HEK293 (cell line): ENCODE measurements at regions not wholly inside any gene's neighbourhood (a gene's known extent, or its start where the extent isn't known, plus 50 kb on each side); places are given as distances from the start of the nearest gene placed in this dataset.

Source experiments
- CTCF ChIA-PET: fragments of 350-600 bp; formaldehyde crosslinking; extraction: SDS; loops from one replicate; lab custom pipeline; 2021; ENCODE audit warnings: antibody characterized with exemption; lab: Yijun Ruan, JAX
- POLR2A ChIA-PET: fragments of 300-600 bp; formaldehyde crosslinking; extraction: SDS; loops from one replicate; lab custom pipeline; 2020; ENCODE audit warnings: antibody characterized with exemption, inconsistent platforms; lab: Yijun Ruan, JAX
- H3K27ac ChIP-seq: fragments of 200-500 bp; sonication (Bioruptor generic); 2 replicates; pipeline ENCODE4 v1.5.1; 2014; ENCODE audit warnings: low read depth, low read length, control low read depth, inconsistent platforms; ENCODE audit errors: extremely low read depth
- H3K36me3 ChIP-seq, 2 experiments: fragments of 200-500 bp in 1 of 2; sonication (Bioruptor generic) in 1 of 2; 1 replicate in 1 of 2; 2 replicates in 1 of 2; pipeline ENCODE4 v1.5.1; 2014 to 2017; ENCODE audit warnings: inconsistent platforms in 2 of 2, low read length in 2 of 2; ENCODE audit not compliant: control insufficient read depth in 2 of 2, insufficient read depth in 1 of 2
- H3K4me1 ChIP-seq: fragments of 200-500 bp; sonication (Bioruptor generic); 2 replicates; pipeline ENCODE4 v1.5.1; 2014; ENCODE audit warnings: mild to moderate bottlenecking, low read length, inconsistent platforms; ENCODE audit not compliant: control insufficient read depth, insufficient read depth
- H3K4me3 ChIP-seq: 2 replicates; pipeline ENCODE4 v1.5.1; 2011; ENCODE audit warnings: low read depth, mild to moderate bottlenecking, control low read depth, low read length, moderate library complexity
- H3K9me3 ChIP-seq: fragments of 200-500 bp; sonication (Bioruptor generic); 2 replicates; pipeline ENCODE4 v1.5.1; 2014; ENCODE audit warnings: low read depth, low read length, inconsistent platforms; ENCODE audit not compliant: control insufficient read depth, insufficient read depth
- KLF9 ChIP-seq: fragments of 450-650 bp; formaldehyde crosslinking; IDR thresholded peaks from 2 replicates; pipeline ENCODE4 v1.5.1; 2016; ENCODE audit warnings: missing biosample characterization, missing genetic modification characterization, low read depth
- MYNN ChIP-seq: fragments of 450-650 bp; formaldehyde crosslinking; IDR thresholded peaks from 2 replicates; pipeline ENCODE4 v1.5.1; 2016; ENCODE audit warnings: missing biosample characterization, missing genetic modification characterization, borderline replicate concordance
- TCF7L2 ChIP-seq: IDR thresholded peaks from 2 replicates; pipeline ENCODE4 v1.6.1; 2011; ENCODE audit warnings: low read depth, mild to moderate bottlenecking, inconsistent platforms, low read length, moderate library complexity, borderline replicate concordance
- WT1 ChIP-seq: fragments of 450-650 bp; formaldehyde crosslinking; IDR thresholded peaks from 2 replicates; pipeline ENCODE4 v1.5.1; 2016; ENCODE audit warnings: missing biosample characterization, missing genetic modification characterization
- ZBTB17 ChIP-seq: fragments of 450-650 bp; formaldehyde crosslinking; IDR thresholded peaks from 2 replicates; pipeline ENCODE4 v1.5.1; 2016; ENCODE audit warnings: missing biosample characterization, missing genetic modification characterization
- ZFP3 ChIP-seq: fragments of 450-650 bp; formaldehyde crosslinking; IDR thresholded peaks from 2 replicates; pipeline ENCODE4 v1.5.1; 2016; ENCODE audit warnings: low read depth, missing biosample characterization, missing genetic modification characterization
- ZNF23 ChIP-seq: fragments of 450-650 bp; formaldehyde crosslinking; IDR thresholded peaks from 2 replicates; pipeline ENCODE4 v1.5.1; 2016; ENCODE audit warnings: missing biosample characterization, missing genetic modification characterization, borderline replicate concordance
- ZNF266 ChIP-seq: fragments of 450-650 bp; formaldehyde crosslinking; IDR thresholded peaks from 2 replicates; pipeline ENCODE4 v1.5.1; 2016; ENCODE audit warnings: missing biosample characterization, missing genetic modification characterization, low read depth
- ZNF311 ChIP-seq: fragments of 450-650 bp; formaldehyde crosslinking; IDR thresholded peaks from 2 replicates; pipeline ENCODE4 v1.5.1; 2017; ENCODE audit warnings: missing biosample characterization, missing genetic modification characterization, borderline replicate concordance
- ZNF394 ChIP-seq: fragments of 450-650 bp; formaldehyde crosslinking; IDR thresholded peaks from 2 replicates; pipeline ENCODE4 v1.5.1; 2016; ENCODE audit warnings: missing biosample characterization, missing genetic modification characterization, mild to moderate bottlenecking, moderate library complexity, borderline replicate concordance
- ZNF530 ChIP-seq: fragments of 450-650 bp; formaldehyde crosslinking; IDR thresholded peaks from 2 replicates; pipeline ENCODE4 v1.5.1; 2016; ENCODE audit warnings: low read depth, missing biosample characterization, missing genetic modification characterization
- ZNF558 ChIP-seq: fragments of 450-650 bp; formaldehyde crosslinking; IDR thresholded peaks from 2 replicates; pipeline ENCODE4 v1.5.1; 2016; ENCODE audit warnings: missing biosample characterization, missing genetic modification characterization
- ZNF596 ChIP-seq: fragments of 450-650 bp; IDR thresholded peaks from 2 replicates; pipeline ENCODE4 v1.5.0; 2018; ENCODE audit warnings: missing biosample characterization, mild to moderate bottlenecking, missing genetic modification characterization, moderate library complexity
- ZNF701 ChIP-seq: fragments of 450-650 bp; formaldehyde crosslinking; IDR thresholded peaks from 2 replicates; pipeline ENCODE4 v1.5.1; 2016; ENCODE audit warnings: missing biosample characterization, missing genetic modification characterization
- ZNF707 ChIP-seq: fragments of 450-650 bp; formaldehyde crosslinking; IDR thresholded peaks from 2 replicates; pipeline ENCODE4 v1.5.1; 2016; ENCODE audit warnings: missing biosample characterization, missing genetic modification characterization
- ZNF768 ChIP-seq: fragments of 450-650 bp; formaldehyde crosslinking; IDR thresholded peaks from 2 replicates; pipeline ENCODE4 v1.5.1; 2018; ENCODE audit warnings: missing biosample characterization, mild to moderate bottlenecking, missing genetic modification characterization
- TF ChIP-seq, protein P1 (sequence below): fragments of 450-650 bp; formaldehyde crosslinking; IDR thresholded peaks from 2 replicates; pipeline ENCODE4 v1.5.1; 2016; ENCODE audit warnings: missing biosample characterization, missing genetic modification characterization, borderline replicate concordance
- TF ChIP-seq, protein P2 (sequence below): fragments of 450-650 bp; formaldehyde crosslinking; IDR thresholded peaks from 2 replicates; pipeline ENCODE4 v1.5.1; 2016; ENCODE audit warnings: missing biosample characterization, missing genetic modification characterization

DNA sequence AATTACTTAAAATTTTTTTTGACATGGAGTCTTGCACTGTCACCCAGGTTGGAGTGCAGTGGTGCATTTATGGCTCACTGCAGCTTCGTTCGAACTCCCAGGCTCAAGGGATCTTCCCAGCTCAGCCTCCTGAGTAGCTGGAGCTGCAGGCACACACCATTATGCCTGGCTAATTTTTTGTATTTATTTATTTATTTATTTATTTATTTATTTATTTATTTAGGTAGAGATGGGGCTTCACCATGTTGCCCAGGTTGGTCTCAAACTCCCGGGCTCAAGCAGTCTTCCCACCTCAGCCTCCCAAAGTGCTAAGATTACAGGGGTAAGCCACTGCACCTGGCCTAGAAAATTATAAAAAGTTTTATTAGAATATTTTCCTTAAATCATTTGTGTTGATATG is 73.6 kb downstream of the DACT1 start (continued):
- 0 out of 2 replicates have a peak, but pooled peaks have one; percentile 27 for TF ChIP-seq ZNF530 (tag by site-specific recombination)
- no peak for TF ChIP-seq ZBTB17
- TF ChIP-seq ZNF558 (tag by site-specific recombination) = 0 out of 2 replicates have a peak, but pooled peaks have one; percentile 46
- TF ChIP-seq ZNF707 = no peak
- TF ChIP-seq ZNF394 (tag by site-specific recombination) = peak; percentile 86
- no peak for TF ChIP-seq ZNF23 (tag by site-specific recombination)
- no peak for TF ChIP-seq ZNF311
- no peak for TF ChIP-seq ZFP3 (tag by site-specific recombination)
- TF ChIP-seq, protein P1, sequence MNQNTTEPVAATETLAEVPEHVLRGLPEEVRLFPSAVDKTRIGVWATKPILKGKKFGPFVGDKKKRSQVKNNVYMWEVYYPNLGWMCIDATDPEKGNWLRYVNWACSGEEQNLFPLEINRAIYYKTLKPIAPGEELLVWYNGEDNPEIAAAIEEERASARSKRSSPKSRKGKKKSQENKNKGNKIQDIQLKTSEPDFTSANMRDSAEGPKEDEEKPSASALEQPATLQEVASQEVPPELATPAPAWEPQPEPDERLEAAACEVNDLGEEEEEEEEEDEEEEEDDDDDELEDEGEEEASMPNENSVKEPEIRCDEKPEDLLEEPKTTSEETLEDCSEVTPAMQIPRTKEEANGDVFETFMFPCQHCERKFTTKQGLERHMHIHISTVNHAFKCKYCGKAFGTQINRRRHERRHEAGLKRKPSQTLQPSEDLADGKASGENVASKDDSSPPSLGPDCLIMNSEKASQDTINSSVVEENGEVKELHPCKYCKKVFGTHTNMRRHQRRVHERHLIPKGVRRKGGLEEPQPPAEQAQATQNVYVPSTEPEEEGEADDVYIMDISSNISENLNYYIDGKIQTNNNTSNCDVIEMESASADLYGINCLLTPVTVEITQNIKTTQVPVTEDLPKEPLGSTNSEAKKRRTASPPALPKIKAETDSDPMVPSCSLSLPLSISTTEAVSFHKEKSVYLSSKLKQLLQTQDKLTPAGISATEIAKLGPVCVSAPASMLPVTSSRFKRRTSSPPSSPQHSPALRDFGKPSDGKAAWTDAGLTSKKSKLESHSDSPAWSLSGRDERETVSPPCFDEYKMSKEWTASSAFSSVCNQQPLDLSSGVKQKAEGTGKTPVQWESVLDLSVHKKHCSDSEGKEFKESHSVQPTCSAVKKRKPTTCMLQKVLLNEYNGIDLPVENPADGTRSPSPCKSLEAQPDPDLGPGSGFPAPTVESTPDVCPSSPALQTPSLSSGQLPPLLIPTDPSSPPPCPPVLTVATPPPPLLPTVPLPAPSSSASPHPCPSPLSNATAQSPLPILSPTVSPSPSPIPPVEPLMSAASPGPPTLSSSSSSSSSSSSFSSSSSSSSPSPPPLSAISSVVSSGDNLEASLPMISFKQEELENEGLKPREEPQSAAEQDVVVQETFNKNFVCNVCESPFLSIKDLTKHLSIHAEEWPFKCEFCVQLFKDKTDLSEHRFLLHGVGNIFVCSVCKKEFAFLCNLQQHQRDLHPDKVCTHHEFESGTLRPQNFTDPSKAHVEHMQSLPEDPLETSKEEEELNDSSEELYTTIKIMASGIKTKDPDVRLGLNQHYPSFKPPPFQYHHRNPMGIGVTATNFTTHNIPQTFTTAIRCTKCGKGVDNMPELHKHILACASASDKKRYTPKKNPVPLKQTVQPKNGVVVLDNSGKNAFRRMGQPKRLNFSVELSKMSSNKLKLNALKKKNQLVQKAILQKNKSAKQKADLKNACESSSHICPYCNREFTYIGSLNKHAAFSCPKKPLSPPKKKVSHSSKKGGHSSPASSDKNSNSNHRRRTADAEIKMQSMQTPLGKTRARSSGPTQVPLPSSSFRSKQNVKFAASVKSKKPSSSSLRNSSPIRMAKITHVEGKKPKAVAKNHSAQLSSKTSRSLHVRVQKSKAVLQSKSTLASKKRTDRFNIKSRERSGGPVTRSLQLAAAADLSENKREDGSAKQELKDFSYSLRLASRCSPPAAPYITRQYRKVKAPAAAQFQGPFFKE (tag by site-specific recombination) = no peak

DNA sequence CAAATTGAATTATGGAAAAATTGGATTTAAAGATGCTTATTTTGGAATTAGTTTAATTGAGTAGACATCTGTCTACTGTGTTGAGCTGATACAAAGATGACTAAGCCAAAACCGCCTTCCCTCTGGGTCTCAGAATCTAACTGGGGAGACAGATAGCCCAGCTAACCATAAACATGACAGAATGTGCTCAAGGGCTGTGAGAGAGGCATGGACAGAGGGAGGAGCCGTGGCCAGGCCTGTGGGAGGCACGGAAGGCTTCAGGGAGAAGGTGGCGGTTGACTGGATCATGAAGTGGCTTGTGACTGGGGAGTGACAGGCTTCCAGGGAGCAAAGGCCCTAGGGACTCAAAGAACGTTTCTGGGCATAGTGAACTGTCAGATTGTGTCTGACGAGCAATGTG is 74.6 kb downstream of the DACT1 start:
- TF ChIP-seq WT1 (0 out of 2 replicates have a peak, but pooled peaks have one; percentile 31), KLF9 (tag by site-specific recombination) (no peak), TCF7L2 (no peak), MYNN (tag by site-specific recombination) (0 out of 2 replicates have a peak, but pooled peaks have one; percentile 14)
- no peak overlapping the region for H3K27ac ChIP-seq
- CTCF ChIA-PET = no interaction called here
- POLR2A ChIA-PET = no interaction called here
- H3K4me3 ChIP-seq = no peak overlapping the region
- H3K4me1 ChIP-seq = peaks cover 4% of the 10 kb centered on the region; the same call in 1 of the 2 replicates
- no peaks in the 10 kb centered on the region for H3K9me3 ChIP-seq
- H3K36me3 ChIP-seq = no peaks in the 10 kb centered on the region

DNA sequence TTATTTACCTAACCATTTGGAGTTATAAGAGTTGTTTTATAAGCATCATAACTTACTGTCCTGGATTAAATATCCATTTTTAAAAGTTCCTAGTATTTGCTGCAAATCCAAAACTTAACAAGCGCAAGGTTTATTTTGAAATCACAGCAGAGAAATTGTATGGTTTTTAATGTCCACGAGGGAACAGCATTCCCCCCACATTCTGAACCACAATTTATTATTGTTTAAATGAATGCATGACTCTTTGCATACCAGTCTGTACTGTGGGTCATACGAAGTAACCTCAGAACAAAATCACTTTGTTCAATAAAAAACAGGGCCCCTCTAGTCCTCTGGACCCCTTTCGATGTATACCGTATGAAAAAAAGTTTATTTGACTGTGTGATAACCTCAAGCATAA is 75.9 kb downstream of the DACT1 start:
- no peak overlapping the region for H3K27ac ChIP-seq
- H3K4me1 ChIP-seq = peaks cover 4% of the 10 kb centered on the region; the same call in 1 of the 2 replicates
- no peaks in the 10 kb centered on the region for H3K36me3 ChIP-seq
- CTCF ChIA-PET = interaction anchor here (0.7 kb wide), 1 partner anchor 59 kb away, joined by 5 read pairs; no protein-coding TSS in a partner anchor
- no peak overlapping the region for H3K4me3 ChIP-seq
- TF ChIP-seq ZNF596 (tag by site-specific recombination) (no peak), ZNF768 (tag by site-specific recombination) (no peak), ZNF701 (tag by site-specific recombination) (no peak), ZNF266 (tag by site-specific recombination) (no peak)
- TF ChIP-seq, protein P2, sequence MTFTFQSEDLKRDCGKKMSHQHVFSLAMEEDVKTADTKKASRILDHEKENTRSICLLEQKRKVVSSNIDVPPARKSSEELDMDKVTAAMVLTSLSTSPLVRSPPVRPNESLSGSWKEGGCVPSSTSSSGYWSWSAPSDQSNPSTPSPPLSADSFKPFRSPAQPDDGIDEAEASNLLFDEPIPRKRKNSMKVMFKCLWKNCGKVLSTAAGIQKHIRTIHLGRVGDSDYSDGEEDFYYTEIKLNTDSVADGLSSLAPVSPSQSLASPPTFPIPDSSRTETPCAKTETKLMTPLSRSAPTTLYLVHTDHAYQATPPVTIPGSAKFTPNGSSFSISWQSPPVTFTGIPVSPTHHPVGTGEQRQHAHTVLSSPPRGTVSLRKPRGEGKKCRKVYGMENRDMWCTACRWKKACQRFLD (tag by site-specific recombination) = no peak
- no peaks in the 10 kb centered on the region for H3K9me3 ChIP-seq
- POLR2A ChIA-PET = no interaction called here
